ENCODE measurements at regions not wholly inside any gene's neighbourhood (a gene's known extent, or its start where the extent isn't known, plus 50 kb on each side); places are given as distances from the start of the nearest gene placed in this dataset.
"Not testable (repeated sequence)": the region's sequence is repeated elsewhere in the genome, so short reads cannot be mapped to it uniquely, and the experiment has no call there.

DNA sequence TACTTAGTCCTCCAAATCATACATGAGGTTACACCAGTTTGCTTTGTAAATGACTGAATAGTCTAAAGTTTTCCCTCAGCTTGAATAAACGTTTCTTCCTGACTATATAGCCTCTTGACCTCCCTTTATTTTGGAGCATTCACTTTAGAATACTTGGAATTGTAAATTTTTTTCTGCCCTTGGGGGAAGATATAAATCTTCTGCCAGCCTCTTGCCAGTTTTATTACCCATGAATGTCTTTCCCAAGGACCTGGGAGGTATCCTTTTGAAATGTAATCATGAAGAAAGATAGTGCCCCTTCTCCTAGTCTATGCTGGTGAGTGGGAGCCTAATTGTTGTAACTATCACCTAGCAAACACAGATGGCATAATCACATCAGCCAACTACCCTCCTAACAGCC lies 2033.9 kb upstream of the PCDH20 start:
- DNase-seq (ENCODE audit: low read depth, low spot score), result no peak

DNA sequence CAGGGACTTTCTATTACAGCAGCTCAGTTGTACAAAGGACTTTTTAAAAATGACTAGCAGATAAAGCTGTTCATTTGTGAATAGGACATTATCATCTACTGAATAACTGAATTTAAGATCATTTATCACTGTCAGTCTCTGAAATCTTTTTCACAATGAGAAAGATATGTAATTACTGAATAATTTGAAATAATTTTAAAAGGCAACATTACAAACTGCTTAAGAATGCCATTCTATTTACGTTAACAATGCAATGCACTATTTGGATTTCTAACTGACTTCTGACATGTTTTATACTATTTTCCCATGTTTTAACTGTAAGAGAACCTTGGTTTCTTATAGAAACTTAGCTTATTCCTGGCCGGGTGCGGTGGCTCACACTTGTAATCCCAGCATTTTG lies 2033.0 kb upstream of the PCDH20 start:
- DNase-seq (ENCODE audit: low read depth, low spot score), result no peak

DNA sequence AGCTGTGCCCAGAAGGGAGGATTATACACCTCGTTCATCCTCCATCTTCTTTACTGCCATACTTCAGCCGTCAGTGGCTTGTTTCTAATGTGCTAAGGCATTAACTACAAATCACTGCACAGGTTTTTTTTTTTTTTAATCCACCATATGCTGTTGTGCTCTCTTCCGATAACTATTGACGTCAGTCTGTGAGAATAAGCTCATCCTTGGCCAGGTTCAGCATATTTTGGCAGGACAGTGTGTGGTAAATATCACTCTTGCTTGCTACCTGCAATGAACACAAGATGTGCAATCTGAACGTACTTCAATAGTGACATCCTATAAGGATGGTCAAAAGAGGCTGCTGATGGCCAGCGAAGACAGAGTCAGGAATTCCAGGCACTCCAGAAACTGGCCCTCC lies 2030.7 kb upstream of the PCDH20 start:
- no peak for DNase-seq (ENCODE audit: low read depth, low spot score)

DNA sequence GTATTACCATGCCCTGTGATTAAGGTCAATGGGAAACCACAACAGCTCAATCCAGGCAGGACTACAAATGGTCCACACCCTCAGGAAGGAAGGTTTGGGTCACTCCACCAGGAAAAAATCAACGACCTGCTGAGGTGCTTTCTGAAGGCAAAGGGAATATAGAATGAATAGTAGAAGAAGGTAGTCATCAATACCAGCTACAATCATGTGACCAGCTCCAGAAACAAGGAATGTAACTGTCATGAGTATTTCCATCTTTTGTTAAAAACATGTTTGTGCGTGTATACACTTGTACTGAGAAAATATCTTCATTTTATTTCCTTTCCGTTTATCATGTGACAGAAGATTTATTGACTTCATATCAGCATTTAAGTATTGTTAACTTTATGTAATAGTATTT lies 2028.6 kb upstream of the PCDH20 start:
- not testable (repeated sequence) for DNase-seq (ENCODE audit: low read depth, low spot score)

DNA sequence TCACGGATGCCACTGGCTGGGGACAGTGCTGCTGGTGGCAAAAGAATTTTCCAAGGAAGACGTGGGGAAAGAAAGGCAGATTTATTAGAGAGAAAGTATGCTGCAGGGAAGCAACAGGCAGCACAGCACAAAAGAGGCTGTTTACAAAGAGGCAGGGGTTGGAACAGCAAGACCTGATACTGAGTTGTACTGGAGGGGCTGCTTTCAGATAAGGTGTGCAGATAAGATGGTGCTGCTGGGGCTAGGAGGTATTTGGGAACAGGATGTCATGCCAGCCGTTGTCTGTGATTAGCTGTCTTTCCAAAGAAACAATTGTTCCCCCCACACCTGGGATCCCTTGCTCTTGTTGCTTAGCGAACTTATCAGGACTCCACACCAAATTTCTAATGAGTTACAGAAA lies 2023.3 kb upstream of the PCDH20 start:
- DNase-seq (ENCODE audit: low read depth, low spot score), result no peak

DNA sequence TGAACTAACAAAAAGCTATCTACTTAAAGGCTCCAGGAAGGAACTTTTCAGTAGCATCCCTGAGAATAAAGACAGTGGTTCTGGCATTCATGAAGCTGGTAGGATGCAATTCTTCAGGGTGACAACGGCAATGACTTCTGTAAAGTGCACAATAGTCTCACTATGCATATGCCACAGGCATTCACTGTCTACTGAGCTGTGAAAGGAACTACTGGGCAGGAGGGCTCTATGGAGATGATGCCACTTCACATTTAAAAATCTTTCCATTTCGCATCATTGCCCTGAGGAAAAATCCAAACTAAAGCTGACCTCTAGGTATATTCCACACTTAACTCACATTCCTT lies 2020.6 kb upstream of the PCDH20 start:
- DNase-seq (ENCODE audit: low read depth, low spot score), result no peak

DNA sequence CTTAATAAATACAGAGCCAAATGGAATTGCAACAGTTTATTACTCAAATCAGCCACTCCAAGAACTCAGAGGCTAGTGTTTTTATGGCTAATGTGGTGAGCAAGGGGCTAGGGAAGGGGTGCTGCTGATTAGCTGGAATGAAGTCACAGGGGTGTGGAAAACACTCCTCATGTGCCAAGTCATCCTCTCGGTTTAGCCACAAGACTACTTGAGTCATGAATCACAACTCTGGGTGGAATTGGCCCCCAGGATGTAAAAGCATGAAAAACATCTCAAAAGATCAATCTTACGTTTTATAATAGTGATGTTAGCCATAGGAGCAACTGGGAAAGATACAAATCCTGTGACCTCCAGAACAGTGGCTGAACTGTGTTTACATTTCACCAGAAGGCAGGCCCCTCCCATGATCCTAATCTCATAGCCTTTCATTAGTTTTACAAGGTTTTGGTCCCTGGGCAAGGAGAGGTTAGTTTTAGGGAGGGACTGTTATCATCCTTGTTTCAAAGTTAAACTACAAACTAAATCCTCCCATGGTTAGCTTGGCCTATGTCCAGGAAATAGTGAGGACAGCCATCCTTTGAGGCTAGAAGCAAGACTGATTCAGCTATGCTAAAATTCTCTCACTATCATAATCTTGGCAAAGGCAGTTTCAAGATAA lies 2020.1 kb upstream of the PCDH20 start:
- peak; percentile 51 for DNase-seq (ENCODE audit: low read depth, low spot score)

DNA sequence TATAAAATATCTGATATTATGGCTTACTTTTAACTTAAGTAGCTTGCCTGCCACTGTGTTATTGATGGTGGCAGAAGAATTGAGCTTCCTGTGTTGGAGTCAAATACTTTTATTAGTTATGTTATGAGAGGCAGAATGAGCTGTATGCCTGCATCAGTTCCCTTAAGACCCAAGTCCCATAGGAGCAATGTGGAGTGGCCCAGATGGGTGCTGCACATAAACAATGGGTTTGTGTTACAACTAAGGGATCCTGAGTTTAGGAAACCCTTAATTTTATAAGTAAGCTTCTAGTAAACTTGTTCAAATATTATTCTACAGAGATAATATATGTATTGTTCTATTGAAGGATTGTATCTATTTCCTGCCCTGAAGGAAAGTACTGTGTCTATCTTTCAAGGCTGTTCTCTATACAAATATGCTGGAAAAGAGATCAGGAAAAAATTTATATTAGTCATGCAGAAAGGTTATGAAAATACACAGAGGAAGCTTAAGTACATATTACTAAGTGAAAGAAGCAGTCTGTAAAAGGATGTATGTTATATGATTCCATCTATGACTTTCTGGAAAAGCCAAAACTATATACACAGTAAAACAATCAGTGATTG lies 2018.0 kb upstream of the PCDH20 start:
- DNase-seq (ENCODE audit: low read depth, low spot score), result peak; percentile 30

DNA sequence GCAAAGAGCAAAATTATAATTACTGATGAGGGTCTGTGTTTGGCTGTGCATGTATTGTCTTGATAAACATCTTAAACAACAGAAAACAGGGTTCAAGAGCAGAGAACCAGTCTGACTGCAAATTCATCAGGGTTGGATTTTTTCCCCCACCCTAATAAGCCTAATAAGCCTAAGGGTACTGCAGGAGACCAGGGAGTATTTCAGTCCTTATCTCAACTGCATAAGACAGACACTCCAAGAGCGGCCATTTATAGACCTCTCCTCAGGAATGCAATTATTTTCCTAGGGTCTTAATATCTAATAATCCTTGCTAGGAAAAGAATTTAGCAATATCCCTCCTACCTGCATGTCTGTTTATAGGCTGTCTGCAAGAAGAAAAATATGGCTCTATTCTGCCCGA lies 2011.5 kb upstream of the PCDH20 start:
- no peak for DNase-seq (ENCODE audit: low read depth, low spot score)

DNA sequence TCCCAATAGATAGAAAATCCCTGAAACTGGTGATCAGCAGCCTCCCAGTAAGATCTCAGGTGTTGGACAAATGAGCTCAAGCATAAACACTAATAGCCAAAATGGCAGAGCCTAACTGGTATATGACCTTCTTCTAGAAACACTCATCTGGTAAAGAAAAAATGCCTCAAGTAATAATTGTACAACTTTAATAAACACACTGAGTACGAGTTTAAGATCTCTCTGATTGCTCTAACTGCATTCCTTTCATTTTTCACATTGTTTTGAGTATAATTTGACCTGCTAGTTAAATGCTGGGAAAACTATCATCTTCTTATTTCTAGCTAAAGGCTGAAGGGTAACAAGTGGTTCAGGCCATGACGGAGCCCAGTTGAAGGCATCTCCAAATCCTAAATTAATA lies 2009.5 kb upstream of the PCDH20 start:
- DNase-seq (ENCODE audit: low read depth, low spot score), result no peak

DNA sequence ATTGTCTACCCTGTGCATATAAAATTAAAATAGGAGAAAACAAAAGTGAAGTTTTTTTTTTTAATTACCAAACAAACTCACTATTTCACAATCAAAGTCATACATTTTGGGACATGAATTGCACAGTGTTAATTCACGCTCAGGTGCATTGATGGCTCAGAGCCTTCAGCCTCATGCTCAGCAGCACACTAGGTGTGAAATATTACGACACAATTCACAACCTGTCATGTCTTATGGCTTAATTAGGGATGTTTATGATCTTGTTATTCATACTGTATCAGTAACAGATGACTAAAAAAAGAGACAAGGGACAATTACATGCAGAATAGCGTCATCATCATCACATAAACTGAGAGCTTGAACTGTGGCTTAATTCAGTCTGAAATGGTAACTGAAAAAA lies 2005.5 kb upstream of the PCDH20 start:
- DNase-seq (ENCODE audit: low read depth, low spot score), result no peak

DNA sequence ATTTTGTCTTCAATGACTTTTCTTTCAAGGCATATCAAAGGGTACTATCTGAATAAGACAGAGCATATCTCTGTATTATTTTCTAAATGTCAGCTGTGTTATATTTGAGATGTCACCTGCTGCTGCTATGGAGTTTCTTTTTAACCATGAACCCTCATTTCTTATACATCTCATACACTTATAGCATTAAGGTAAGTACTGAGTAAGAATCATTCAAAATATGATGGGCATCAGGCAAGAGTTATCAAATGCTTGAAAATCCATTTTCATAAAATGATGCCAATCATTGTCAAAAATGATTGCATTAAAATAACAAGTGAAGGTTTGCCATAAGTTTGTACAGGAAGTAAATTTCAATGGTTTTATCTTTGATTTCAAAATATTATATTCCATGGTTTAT lies 2005.0 kb upstream of the PCDH20 start:
- DNase-seq (ENCODE audit: low read depth, low spot score), result no peak

DNA sequence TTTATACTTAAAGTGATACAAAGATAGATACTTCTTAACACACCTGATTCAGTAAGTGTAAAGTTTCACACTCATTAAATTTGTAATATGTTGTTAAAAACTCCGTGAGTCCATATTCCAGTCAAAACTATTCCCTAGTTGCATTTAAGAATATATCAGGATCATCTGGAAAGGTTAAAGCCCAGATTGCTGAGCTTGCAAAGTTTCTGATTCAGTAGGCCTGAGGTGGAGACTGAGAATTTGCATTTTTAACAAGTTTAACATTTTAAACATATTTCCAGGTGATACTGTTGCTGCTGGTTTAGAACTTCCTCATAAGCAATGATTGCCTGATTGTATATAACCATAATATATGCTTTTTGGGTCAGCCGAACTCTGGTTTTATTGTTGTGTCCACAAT lies 1998.6 kb upstream of the PCDH20 start:
- no peak for DNase-seq (ENCODE audit: low read depth, low spot score)

DNA sequence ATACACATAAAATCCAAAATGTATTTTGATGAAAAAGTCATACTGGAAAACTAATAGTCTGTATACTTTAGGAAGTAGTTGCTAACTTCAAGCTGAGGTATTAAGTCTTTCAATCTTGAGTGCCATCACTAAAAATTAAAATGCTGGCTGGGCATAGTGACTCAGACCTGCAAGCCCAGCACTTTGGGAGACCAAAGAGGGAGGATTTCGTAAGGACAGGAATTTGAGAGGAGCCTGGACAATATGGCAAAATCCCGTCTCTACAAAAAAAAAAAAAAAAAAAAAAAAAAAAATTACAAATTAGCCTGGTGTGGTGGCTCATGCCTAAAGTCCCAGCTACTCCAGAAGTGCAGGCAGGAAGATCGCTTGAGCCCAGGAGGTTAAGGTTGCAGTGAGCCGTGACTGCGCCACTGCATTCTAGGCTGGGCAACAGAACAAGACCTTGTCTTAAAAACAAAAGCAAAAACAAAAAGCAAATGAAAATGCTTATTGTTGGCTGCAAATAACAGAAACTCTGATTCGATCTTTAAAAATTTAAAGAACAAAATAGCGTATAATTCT lies 1994.2 kb upstream of the PCDH20 start:
- no peak for DNase-seq (ENCODE audit: low read depth, low spot score)

DNA sequence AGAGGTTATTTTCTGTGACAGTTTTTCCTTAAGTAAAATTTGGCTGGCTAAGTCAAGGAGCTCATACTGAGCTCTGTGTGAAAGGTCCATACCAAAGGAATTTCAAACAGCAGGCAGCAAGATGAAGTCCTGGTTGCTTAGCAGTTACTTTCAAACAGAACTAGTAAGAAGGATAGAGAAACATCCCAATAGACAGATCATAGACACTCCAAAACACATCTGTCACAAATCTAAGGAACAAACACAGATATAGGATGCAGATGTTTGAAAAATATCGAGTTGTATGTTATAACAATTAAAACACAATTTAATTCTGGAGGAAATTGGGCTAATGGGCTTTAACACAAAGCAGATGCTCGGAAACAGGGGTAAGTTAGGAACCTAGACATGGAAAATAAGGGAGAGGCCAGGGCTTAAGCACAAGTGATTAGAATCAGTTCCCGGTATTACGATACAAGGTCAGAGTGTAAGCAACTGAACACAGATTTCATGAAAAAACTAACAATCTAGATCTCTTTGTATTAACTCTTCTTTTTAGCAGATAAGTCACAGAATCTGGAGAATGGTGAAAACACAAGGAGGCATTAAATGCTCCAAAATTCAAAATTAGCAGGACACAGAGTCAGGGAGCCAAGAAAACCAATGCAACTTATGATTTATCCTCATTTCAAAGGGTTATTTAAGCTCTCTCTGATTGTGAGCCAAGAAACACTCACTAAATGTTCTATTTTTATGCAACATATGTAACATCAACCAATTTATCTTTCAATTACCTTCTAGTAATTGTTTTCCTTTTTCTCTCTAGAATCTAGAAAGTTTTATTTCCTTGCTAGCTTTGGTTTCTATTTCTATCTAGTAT lies 1992.9 kb upstream of the PCDH20 start:
- DNase-seq (ENCODE audit: low read depth, low spot score), result peak; percentile 63

DNA sequence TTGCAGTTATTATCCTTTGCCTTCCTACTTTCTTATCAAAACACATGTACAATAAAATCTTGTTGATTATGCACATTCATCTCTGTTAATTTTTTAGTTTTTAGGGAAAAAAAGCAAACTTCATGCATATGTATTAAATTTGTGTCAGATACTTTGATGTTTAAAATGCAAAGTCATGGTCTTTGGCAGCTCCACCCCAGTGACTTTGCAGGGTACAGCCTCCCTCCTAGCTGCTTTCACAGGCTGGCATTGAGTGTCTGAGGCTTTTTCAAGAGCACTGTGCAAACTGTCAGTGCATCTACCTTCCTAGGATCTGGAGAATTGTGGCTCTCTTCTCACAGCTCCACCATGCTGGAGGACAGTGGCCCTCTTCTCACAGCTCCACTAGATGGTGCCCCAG lies 1988.1 kb upstream of the PCDH20 start:
- no peak for DNase-seq (ENCODE audit: low read depth, low spot score)

DNA sequence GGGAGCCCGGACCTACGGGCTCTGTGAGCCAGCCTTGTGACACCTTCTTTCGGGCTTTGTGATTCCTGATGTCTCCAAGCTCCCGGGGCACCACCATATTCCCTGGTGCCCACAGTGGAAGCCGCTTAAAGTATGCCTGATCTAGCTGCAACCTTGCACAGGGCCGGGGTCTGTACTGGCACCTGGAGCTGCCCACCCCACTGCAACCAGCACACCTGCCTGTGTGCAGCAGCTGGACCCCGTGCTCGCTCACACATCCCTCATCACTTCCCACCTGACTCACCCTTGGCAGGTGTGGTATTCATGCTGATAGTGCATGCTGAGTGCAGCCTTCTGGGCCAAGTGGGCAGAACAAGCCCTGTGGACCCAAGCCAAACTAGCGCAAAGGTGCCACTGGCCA lies 1981.1 kb upstream of the PCDH20 start:
- no peak for DNase-seq (ENCODE audit: low read depth, low spot score)

DNA sequence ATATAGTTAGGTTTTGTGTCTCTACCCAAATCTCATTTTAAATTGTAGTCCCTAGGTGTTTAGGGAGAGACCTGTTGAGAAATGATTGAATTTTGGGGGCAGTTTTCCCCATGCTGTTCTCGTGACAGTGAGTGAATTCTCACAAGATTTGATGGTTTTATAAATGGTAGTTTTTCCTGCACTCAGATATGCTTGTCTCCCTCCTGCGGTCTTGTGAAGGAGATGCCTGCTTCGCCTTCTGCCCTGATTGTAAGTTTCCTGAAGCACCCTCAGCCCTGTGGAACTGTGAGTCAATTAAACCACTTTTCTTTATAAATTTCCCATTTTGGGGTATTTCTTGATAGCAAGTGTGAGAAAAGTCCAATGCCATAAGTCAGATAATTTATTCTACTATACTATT lies 1977.5 kb upstream of the PCDH20 start:
- no peak for DNase-seq (ENCODE audit: low read depth, low spot score)

DNA sequence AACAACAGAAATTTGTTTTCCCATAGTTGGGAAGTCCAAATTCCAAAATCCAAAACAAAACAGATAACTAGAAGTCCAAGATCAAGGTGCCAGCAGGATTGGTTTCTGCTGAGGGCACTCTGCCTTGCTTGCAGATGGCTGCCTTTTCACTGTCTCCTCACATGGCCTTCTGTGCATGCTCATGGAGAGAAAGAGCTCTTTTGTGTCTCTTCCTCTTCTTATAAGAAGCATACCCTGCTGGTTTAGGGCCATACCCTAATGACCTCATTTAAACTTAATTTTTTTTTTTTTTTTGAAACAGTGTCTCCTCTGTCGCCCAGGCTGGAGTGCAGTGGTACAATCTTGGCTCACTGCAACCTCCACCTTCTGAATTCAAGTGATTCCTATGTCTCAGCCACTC lies 1974.1 kb upstream of the PCDH20 start:
- DNase-seq (ENCODE audit: low read depth, low spot score), result no peak

DNA sequence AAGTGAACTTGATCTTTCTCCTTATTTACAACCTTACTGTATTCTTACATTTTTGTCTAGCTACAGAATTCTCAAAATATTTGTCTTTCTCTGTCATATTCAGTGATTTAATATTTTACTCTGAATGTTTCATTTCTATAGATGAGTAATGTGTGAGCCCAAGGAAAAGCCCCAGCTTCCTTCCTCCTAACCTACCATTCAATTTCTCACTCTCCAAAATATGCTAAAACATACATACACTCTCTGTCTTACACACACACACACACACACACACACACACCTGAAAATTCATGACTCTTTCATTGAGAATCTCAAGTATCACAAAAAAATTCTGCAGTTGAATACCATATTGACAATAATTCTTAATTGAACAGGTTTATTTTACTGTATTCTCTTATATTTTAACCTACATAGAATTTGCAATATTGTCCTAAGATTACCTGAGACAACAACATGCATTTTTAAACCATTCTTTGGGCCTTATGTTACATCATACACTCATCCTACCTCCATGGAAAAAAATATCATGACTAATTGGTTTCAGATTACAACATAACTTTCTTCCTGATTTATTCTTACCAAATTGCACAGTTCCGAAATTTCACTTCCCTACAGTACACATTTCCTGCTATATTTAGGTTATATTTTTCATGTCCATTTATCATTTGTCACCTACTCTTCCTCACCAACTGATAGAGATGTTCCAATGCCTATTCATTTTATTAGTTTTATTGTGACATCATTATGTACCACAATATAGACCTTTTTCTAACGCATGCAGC lies 1965.6 kb upstream of the PCDH20 start:
- DNase-seq (ENCODE audit: low read depth, low spot score), result no peak

DNA sequence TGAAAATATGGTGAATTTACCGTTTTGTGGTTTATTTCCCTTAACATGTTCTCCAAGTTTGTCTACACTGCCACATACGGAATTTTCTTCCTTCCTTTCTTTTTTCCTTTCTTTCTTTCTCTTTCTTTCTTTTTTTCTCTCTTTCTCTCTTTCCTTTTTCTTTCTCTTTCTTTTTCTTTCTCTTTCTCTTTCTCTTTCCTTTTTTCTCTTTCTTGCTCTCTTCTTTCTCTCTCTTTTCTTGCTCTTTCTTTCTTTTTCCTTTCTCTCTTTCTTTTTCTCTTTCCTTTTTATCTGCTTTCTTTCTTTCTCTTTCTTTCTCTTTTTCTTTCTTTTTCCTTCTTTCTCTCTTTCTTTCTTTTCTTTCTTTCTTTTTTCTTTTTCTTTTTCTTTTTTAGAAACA lies 1962.3 kb upstream of the PCDH20 start:
- DNase-seq (ENCODE audit: low read depth, low spot score), result no peak

DNA sequence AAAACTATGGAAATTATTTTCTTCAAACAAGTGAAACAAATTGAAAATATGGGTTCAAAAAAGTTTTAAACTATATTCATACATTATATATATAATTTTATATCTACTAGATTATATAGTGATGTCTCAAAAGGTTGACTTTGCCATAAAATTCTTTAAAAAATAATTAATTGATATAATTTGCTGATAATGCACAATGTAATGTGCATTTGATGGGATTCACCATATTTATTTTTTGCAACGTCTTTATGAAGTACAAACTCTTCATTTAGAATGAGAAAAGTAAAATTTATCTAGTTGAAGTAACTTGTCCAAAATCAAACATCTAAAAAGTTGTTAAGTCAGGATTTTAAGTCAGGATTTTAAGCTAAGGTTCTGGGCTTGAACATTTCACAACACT lies 1954.5 kb upstream of the PCDH20 start:
- no peak for DNase-seq (ENCODE audit: low read depth, low spot score)

Data from brain pericyte (primary cell).